Pancreas (tissue), 10 donors: ENCODE measurements at regions not wholly inside any gene's neighbourhood (a gene's known extent, or its start where the extent isn't known, plus 50 kb on each side); places are given as distances from the start of the nearest gene placed in this dataset.
"Not testable (repeated sequence)": the region's sequence is repeated elsewhere in the genome, so short reads cannot be mapped to it uniquely, and the experiment has no call there.

Experiments
- ATAC-seq, 4 donors: fragments of 200-7000 bp; cut with Tn5 transposase; one replicate each; pipeline versions ENCODE4 v1.8.0 to v1.9.1; 2020; ENCODE audit warnings: mild to moderate bottlenecking in 4 of 4, moderate library complexity in 4 of 4
- DNase-seq, 6 donors: peaks; one replicate each; pipeline ENCODE4 v3.0.0-alpha.2; 2020
- FAIRE-seq: peaks from 2 replicates; lab custom pipeline; 2012; peaks lifted over from hg19 to GRCh38; lab: Jason Lieb, UNC
- H3K27ac ChIP-seq, 4 donors: fragments of 200-600 bp; sonication (generic); 1 replicate in 3 of 4; 2 replicates in 1 of 4; pipeline versions ENCODE4 v1.5.0 to v1.8.0; 2020
- H3K27me3 ChIP-seq, 4 donors: fragments of 200-600 bp; one replicate each; pipeline ENCODE4 v1.8.0; 2021
- H3K36me3 ChIP-seq, 3 donors: fragments of 200-600 bp; sonication (generic) in 1 of 3; one replicate each; pipeline versions ENCODE4 v1.5.0 to v1.8.0; 2020 to 2021
- H3K4me1 ChIP-seq, 3 donors: fragments of 200-600 bp; one replicate each; pipeline ENCODE4 v1.8.0; 2021
- H3K4me3 ChIP-seq, 4 donors: fragments of 200-600 bp; sonication (generic) in 2 of 4; one replicate each; pipeline versions ENCODE4 v1.5.0 to v1.8.0; 2020 to 2021
- H3K9me3 ChIP-seq, 4 donors: fragments of 200-600 bp; one replicate each; pipeline ENCODE4 v1.8.0; 2021
- CTCF ChIP-seq, 4 donors: fragments of 200-600 bp; sonication (generic) in 3 of 4; IDR thresholded peaks; one replicate each; pipeline versions ENCODE4 v1.5.0 to v1.8.0; 2021; ENCODE audit warnings: antibody characterized with exemption in 4 of 4
- WGBS, 2 donors: extraction: QIAGEN DNeasy Blood & Tissue Kit; methylation state at CpG; one replicate each; pipeline ENCODE4 v1.1.7; 2013; 5-methylcytosine and 5-hydroxymethylcytosine counted together
- intact Hi-C, 3 donors: fragments of 100-400 bp; cut with DNase I; formaldehyde crosslinking; loops; one replicate each; pipeline versions ENCODE4 v1.11.1 to v1.14.2; 2022
- donor health status: healthy with polysubstance abuse.
- donor health status: DM: no; HTN: no; CAD: no; lungs with moderate emphysema.
- donor health status: DM: no; HTN: no; CAD: no.
- donor health status: control.
- donor health status: control.
- donor health status: Bipolar disorder and iron deficiency.
- donor health status: DM: yes; HTN: yes; CAD: no.
- donor health status: DM: no; HTN: no; CAD: no.
- donor health status: DM: no; HTN: no; CAD: no.
- donor health status: DM: yes; HTN: yes; CAD: no.

DNA sequence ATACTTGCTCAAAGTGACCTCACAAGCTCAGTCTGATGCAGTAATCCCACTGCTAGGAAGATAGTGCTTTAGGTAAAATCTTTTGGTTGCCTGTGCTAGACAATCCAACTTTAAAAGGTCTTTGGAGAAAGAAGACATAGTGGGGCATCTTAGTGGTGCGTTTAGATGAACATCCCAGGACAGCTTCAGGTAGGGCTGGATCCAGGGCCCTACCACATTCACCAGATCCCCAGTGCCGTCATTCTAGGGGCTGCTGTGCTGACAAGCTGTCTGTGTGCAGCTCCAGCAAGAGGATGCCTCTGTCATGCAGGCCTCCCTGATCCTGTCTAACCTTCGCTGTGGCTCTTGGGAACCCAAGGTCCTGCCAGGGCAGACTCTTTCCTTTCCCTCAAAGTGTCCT lies 100.7 kb upstream of the EIF5 start:
- Histone ChIP-seq H3K4me3 (no peak overlapping the region), H3K9me3 (no peaks in the 10 kb centered on the region), H3K27me3 (no peaks in the 10 kb centered on the region), H3K36me3 (no peaks in the 10 kb centered on the region), H3K27ac (no peak overlapping the region), H3K4me1 (no peaks in the 10 kb centered on the region)
- 86 to 90% methylated on average over 3 of the region's 3 CpGs for WGBS, 2 donors
- no peak for ATAC-seq
- TF ChIP-seq CTCF (IDR thresholded peaks at IDR 0.05) = no peak
- FAIRE-seq = no peak
- intact Hi-C loops = no loop called here
- DNase-seq = no peak

- DNase-seq, H3K4me3 ChIP-seq, H3K27ac ChIP-seq, H3K27me3 ChIP-seq, H3K4me1 ChIP-seq, intact Hi-C loops, H3K9me3 ChIP-seq, FAIRE-seq, ATAC-seq, H3K36me3 ChIP-seq: not testable (repeated sequence)
- 68 to 76% methylated on average over 9 of the region's 9 CpGs for WGBS, 2 donors
These were observed 99.2 kb upstream of the EIF5 start for GRCh38 chr14:103234826-103235225.

- ATAC-seq, intact Hi-C loops, FAIRE-seq, DNase-seq, H3K9me3 ChIP-seq, H3K27ac ChIP-seq, H3K27me3 ChIP-seq, H3K36me3 ChIP-seq, H3K4me1 ChIP-seq, H3K4me3 ChIP-seq: not testable (repeated sequence)
- 49 to 55% methylated on average over 5 of the region's 5 CpGs for WGBS, 2 donors
These were observed 98.5 kb upstream of the EIF5 start for GRCh38 chr14:103235506-103235905.

- no peaks in the 10 kb centered on the region for H3K27me3 ChIP-seq
- WGBS, 2 donors = 75 to 82% methylated on average over 6 of the region's 6 CpGs
- no peaks in the 10 kb centered on the region for H3K9me3 ChIP-seq
- FAIRE-seq = no peak
- ATAC-seq = no peak
- intact Hi-C loops = no loop called here
- no peak overlapping the region for H3K27ac ChIP-seq
- no peak for TF ChIP-seq CTCF (IDR thresholded peaks at IDR 0.05)
- H3K4me3 ChIP-seq = no peak overlapping the region
- no peaks in the 10 kb centered on the region for H3K4me1 ChIP-seq
- no peak for DNase-seq
- no peaks in the 10 kb centered on the region for H3K36me3 ChIP-seq
These were observed 94.3 kb upstream of the EIF5 start for GRCh38 chr14:103239751-103240150.

DNA sequence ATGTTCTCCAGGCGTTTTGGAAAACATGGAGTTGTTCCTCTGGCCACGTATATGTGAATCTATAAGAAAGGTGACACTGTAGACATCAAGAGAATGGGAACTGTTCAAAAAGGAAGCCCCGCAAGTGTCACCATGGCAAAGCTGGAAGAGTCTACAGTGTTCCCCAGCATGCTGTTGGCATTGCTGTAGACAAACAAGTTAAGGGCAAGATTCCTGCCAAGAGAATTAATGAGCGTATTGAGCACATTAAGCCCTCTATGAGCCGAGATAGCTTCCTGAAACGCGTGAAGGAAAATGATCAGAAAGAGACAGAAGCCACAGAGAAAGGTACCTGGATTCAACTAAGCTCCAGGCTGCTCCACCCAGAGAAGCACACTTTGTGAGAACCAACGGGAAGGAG lies 92.5 kb upstream of the EIF5 start:
- intact Hi-C loops = no loop called here
- 48 to 57% methylated on average over 8 of the region's 8 CpGs for WGBS, 2 donors
- FAIRE-seq (no peak), ATAC-seq (no peak), DNase-seq (no peak)
- H3K36me3 ChIP-seq = no peaks in the 10 kb centered on the region
- H3K9me3 ChIP-seq = no peaks in the 10 kb centered on the region
- no peaks in the 10 kb centered on the region for H3K27me3 ChIP-seq
- H3K27ac ChIP-seq = no peak overlapping the region
- H3K4me3 ChIP-seq = no peak overlapping the region
- no peaks in the 10 kb centered on the region for H3K4me1 ChIP-seq
- no peak for TF ChIP-seq CTCF (IDR thresholded peaks at IDR 0.05)

GRCh38 chr14:103243764-103244737 lies 90.0 kb upstream of the EIF5 start:
- no peak for FAIRE-seq
- no peaks in the 10 kb centered on the region for H3K9me3 ChIP-seq

GRCh38 chr14:103245624-103246031 lies 88.4 kb upstream of the EIF5 start:
- WGBS, 2 donors = 58 to 67% methylated on average over 3 of the region's 3 CpGs
- H3K36me3 ChIP-seq, FAIRE-seq, intact Hi-C loops, H3K9me3 ChIP-seq, H3K4me3 ChIP-seq, H3K4me1 ChIP-seq, DNase-seq, H3K27me3 ChIP-seq: not testable (repeated sequence)
- peak in 3 of 4 donors; percentile 38 to 57 (median 40) for ATAC-seq
- peak overlapping the region in 1 of 4 donors; percentile 9 for H3K27ac ChIP-seq

More at GRCh38 chr14:103243764-103244737, 90.0 kb upstream of the EIF5 start:
- Histone ChIP-seq H3K36me3 (no peaks in the 10 kb centered on the region), H3K27ac (no peak overlapping the region), H3K4me3 (no peak overlapping the region), H3K4me1 (no peaks in the 10 kb centered on the region), H3K27me3 (no peaks in the 10 kb centered on the region)
- ATAC-seq (no peak), DNase-seq (no peak)
- intact Hi-C loops = no loop called here
- WGBS, 2 donors = 77 to 85% methylated on average over 7 of the region's 7 CpGs
- TF ChIP-seq CTCF (IDR thresholded peaks at IDR 0.05) = no peak
